Body of pancreas (tissue), 4 donors: ENCODE measurements at regions not wholly inside any gene's neighbourhood (a gene's known extent, or its start where the extent isn't known, plus 50 kb on each side); places are given as distances from the start of the nearest gene placed in this dataset.

Source experiments
- POLR2A ChIP-seq, 3 donors: fragments of 450-650 bp; IDR thresholded peaks; one replicate each; pipeline ENCODE4 v1.6.1; 2016; ENCODE audit warnings: antibody characterized with exemption in 3 of 3, mild to moderate bottlenecking in 2 of 3
- TF ChIP-seq, protein P1 (sequence below), 7 experiments: fragments of 450-650 bp in 4 of 7; fragments of 200-600 bp in 3 of 7; sonication (generic) in 3 of 7; IDR thresholded peaks; one replicate each; pipeline ENCODE4 v1.5.1; 2016 to 2019; ENCODE audit warnings: antibody characterized with exemption in 7 of 7

DNA sequence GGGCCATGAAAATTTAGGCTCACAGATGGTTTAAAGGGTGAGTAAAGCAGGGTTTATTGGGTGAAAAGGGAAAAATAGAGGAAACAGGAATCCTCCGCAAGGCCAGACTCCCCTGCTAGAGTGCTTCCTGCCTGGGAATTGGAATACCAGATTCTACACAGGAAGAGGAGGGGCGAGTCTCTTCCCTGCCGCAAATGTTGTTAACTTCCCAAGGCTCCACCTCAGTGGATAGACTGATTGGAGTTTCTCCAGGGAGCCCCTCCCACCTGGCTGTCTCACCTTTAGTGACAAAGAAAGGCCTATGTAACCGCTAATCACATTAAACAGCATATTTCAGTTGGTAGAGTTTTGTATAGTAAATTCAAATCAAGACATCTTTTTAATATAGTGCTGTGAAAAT lies 1450.1 kb downstream of the KCNT2 start:
- no peak for TF ChIP-seq POLR2A (IDR thresholded peaks at IDR 0.05)
- TF ChIP-seq, protein P1, sequence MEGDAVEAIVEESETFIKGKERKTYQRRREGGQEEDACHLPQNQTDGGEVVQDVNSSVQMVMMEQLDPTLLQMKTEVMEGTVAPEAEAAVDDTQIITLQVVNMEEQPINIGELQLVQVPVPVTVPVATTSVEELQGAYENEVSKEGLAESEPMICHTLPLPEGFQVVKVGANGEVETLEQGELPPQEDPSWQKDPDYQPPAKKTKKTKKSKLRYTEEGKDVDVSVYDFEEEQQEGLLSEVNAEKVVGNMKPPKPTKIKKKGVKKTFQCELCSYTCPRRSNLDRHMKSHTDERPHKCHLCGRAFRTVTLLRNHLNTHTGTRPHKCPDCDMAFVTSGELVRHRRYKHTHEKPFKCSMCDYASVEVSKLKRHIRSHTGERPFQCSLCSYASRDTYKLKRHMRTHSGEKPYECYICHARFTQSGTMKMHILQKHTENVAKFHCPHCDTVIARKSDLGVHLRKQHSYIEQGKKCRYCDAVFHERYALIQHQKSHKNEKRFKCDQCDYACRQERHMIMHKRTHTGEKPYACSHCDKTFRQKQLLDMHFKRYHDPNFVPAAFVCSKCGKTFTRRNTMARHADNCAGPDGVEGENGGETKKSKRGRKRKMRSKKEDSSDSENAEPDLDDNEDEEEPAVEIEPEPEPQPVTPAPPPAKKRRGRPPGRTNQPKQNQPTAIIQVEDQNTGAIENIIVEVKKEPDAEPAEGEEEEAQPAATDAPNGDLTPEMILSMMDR (IDR thresholded peaks at IDR 0.05) = no peak
